ENCODE measurements at regions not wholly inside any gene's neighbourhood (a gene's known extent, or its start where the extent isn't known, plus 50 kb on each side); places are given as distances from the start of the nearest gene placed in this dataset.

- TF ChIP-seq, protein P1, sequence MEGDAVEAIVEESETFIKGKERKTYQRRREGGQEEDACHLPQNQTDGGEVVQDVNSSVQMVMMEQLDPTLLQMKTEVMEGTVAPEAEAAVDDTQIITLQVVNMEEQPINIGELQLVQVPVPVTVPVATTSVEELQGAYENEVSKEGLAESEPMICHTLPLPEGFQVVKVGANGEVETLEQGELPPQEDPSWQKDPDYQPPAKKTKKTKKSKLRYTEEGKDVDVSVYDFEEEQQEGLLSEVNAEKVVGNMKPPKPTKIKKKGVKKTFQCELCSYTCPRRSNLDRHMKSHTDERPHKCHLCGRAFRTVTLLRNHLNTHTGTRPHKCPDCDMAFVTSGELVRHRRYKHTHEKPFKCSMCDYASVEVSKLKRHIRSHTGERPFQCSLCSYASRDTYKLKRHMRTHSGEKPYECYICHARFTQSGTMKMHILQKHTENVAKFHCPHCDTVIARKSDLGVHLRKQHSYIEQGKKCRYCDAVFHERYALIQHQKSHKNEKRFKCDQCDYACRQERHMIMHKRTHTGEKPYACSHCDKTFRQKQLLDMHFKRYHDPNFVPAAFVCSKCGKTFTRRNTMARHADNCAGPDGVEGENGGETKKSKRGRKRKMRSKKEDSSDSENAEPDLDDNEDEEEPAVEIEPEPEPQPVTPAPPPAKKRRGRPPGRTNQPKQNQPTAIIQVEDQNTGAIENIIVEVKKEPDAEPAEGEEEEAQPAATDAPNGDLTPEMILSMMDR (IDR thresholded peaks at IDR 0.05; ENCODE audit: insufficient read depth, low read depth, low read length): no peak
- DNase-seq (ENCODE audit: low read depth): no peak
- H3K4me3 ChIP-seq (ENCODE audit: low read depth, low read length): no peak overlapping the region
These were observed 164.1 kb downstream of the RPS24 start for GRCh38 chr10:78197628-78198272.

DNA sequence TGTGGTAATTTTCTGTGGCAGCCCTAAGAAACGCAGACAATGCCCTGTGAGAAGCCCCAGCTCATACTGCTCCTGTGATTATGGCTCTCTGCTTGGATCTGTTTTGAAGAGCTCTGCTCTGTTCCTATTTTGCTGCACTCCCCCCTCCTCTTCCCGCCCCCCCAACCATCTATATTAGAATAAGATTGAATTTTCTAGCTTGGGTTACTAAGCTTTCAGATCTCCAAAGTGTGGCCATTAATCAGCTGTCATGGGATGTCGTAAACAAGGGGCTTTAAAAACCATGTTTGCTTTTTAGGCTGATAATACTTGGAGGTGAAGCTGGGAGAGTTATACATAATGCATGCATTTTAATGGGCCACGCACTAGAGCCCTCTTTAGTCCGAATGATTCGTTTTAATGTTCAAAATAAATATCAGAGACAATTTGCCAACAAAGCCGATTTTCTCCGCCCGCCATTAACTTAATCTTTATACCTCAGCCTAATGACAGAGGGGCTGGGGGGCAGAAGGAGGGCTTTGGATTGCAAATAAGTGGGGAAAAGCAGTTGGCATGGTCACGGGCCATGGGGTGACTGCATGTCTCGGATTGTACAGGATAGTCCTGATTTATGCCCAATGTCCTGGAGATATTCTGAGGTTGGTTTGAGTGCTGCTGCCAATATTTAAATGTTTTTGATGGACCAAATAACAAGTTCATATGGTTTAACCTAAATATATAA lies 165.5 kb downstream of the RPS24 start:
- TF ChIP-seq, protein P1 (IDR thresholded peaks at IDR 0.05; ENCODE audit: insufficient read depth, low read depth, low read length): no peak
- H3K4me3 ChIP-seq (ENCODE audit: low read depth, low read length): no peak overlapping the region
- no peak for DNase-seq (ENCODE audit: low read depth)

DNA sequence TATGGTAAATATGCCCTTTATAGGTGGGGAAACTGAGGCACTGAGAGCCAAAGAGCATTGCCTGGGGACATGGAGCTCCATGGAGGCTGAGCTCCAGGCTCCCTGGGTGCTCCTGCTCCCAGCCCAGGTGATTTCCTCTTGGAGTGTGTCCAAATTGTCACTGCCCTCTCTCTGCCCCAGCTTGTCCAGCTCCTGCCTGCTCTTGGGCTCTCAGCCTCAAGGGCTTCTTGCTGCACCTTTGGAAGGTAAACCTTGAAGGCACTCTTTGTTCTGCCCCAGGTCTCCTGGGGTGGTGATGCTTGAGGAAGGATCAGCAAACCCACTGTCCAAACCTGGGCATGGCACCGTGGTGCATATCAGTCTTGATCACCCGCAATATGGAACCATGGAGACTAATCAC lies 166.1 kb downstream of the RPS24 start:
- DNase-seq (ENCODE audit: low read depth): no peak
- TF ChIP-seq, protein P1 (IDR thresholded peaks at IDR 0.05; ENCODE audit: insufficient read depth, low read depth, low read length): no peak
- H3K4me3 ChIP-seq (ENCODE audit: low read depth, low read length): no peak overlapping the region

- H3K4me3 ChIP-seq (ENCODE audit: low read depth, low read length): no peak overlapping the region
- TF ChIP-seq, protein P1 (IDR thresholded peaks at IDR 0.05; ENCODE audit: insufficient read depth, low read depth, low read length): no peak
- DNase-seq (ENCODE audit: low read depth): no peak
These were observed 167.0 kb downstream of the RPS24 start for GRCh38 chr10:78200686-78201085.

GRCh38 chr10:78202386-78202785 lies 168.7 kb downstream of the RPS24 start:
- TF ChIP-seq, protein P1 (IDR thresholded peaks at IDR 0.05; ENCODE audit: insufficient read depth, low read depth, low read length): no peak
- H3K4me3 ChIP-seq (ENCODE audit: low read depth, low read length): no peak overlapping the region
- DNase-seq (ENCODE audit: low read depth): no peak

DNA sequence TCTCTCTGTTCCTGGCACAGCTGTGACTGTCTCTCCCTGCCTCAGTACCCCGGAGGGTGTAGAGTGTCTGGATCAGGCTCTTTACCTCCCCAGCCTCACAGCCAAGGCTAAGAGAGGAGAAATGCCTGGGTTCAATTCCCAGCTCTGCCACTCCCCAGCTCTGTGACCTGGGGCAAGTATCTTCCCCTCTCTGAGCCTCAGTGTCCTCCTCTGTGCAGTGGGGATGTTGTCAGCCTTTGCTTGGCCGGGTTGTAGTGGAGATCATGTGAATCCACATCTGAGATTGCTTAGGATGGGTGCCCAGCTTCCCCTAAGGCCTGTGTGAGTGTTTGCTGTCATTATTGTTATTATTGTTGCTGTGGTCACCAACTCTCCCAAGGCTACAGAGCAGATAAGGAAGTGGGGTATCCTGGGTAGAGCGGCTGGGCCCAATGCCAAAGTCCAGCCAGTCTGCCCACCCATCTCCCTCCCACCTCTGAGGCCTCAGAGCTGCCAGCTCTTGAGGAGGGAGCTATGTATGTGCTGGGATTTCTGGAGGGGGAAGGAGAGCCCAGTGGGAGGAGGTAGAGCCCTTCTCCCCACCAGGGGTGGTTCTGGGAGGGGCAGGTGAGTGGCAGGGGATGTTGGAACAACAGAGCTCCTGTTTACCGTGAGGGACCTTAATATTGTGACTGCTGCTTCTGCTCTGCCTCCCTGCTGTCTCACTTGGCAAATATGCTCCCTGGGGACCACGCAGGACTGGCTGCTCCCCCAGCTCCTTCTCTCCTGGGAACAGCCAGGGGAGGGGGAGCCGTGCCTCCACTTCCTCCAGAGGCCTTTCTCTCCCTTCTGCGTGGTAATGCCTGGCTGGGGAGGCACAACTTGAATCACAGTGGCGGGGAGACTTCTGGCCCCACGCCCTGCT lies 170.5 kb downstream of the RPS24 start:
- DNase-seq (ENCODE audit: low read depth): no peak
- TF ChIP-seq, protein P1 (IDR thresholded peaks at IDR 0.05; ENCODE audit: insufficient read depth, low read depth, low read length): no peak
- H3K4me3 ChIP-seq (ENCODE audit: low read depth, low read length): no peak overlapping the region

Measured in fibroblast of villous mesenchyme (primary cell).